Fibroblast of pulmonary artery (primary cell): ENCODE measurements at regions not wholly inside any gene's neighbourhood (a gene's known extent, or its start where the extent isn't known, plus 50 kb on each side); places are given as distances from the start of the nearest gene placed in this dataset.

ENCODE experiments used
- DNase-seq: peaks from one replicate; pipeline ENCODE4 v3.0.0-alpha.2; 2010; ENCODE audit warnings: low read depth
- H3K4me3 ChIP-seq: replicated peaks from 2 replicates; pipeline ENCODE4 v1.5.1; 2011; ENCODE audit warnings: low read depth, mild to moderate bottlenecking, control low read depth, low read length, moderate library complexity
- TF ChIP-seq, protein P1 (sequence below): IDR thresholded peaks from 2 replicates; pipeline ENCODE4 v1.5.1; 2011; ENCODE audit warnings: mild to moderate bottlenecking, control low read depth, low read length, inconsistent platforms; ENCODE audit errors: missing control alignments

DNA sequence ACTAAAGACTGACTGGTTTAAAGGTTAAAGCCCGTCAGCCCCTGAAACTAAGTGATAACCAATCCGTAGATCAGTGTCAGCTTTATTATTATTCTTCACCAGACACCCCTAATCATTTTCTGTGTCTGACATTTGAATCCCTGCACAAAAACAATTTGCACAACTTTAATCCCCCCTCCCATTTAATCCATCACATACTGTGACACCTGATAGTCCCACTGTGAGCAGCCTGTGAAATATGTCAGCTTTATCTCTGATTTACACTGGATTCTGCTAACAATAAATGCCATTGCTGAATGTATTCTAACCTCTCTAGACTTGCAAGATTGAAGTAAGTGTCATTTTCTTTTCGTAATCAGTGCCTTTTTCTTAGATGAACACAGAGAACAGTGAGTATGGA lies 2089.0 kb upstream of the RAG2 start:
- TF ChIP-seq, protein P1, sequence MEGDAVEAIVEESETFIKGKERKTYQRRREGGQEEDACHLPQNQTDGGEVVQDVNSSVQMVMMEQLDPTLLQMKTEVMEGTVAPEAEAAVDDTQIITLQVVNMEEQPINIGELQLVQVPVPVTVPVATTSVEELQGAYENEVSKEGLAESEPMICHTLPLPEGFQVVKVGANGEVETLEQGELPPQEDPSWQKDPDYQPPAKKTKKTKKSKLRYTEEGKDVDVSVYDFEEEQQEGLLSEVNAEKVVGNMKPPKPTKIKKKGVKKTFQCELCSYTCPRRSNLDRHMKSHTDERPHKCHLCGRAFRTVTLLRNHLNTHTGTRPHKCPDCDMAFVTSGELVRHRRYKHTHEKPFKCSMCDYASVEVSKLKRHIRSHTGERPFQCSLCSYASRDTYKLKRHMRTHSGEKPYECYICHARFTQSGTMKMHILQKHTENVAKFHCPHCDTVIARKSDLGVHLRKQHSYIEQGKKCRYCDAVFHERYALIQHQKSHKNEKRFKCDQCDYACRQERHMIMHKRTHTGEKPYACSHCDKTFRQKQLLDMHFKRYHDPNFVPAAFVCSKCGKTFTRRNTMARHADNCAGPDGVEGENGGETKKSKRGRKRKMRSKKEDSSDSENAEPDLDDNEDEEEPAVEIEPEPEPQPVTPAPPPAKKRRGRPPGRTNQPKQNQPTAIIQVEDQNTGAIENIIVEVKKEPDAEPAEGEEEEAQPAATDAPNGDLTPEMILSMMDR: no peak
- no peak for DNase-seq
- no peak overlapping the region for H3K4me3 ChIP-seq

DNA sequence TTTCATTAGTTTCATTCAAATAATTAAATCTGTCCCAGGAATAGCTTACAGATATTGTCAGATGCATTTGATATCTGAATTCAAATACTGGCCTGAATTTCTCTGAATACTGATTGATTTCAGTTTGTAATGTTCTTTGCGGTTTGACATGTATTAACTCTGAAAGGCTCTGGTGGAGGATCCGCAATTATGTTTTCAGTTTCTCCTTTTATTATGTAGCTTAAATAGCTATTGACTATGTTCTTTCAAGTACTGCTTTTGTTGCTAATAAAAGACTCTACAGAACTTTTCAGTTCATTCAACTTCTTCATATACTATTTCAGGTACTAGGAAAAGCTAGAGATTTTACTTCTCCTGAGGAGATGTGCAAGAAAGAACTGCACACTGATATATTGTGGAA lies 2085.4 kb upstream of the RAG2 start:
- TF ChIP-seq, protein P1: no peak
- DNase-seq: no peak
- H3K4me3 ChIP-seq: no peak overlapping the region

DNA sequence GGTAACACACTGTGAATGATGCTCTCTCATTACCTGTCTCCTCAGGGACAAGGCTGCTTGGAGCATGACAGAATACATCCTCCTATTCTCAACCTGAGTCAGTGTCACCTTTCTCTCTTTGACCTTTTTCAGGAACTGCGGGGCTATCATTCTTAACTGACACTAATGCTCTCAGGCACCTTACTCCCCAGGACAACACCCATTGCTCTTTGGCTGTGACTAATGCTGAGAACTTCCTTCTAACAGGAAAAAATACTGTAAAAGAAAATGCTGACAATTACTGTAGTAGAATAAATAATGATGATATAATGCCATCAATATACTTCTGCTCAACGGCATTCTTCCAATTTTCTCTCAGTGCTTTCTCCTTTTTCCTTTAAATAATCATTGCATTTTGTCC lies 2082.7 kb upstream of the RAG2 start:
- DNase-seq: no peak
- TF ChIP-seq, protein P1: no peak

GRCh38 chr11:38680166-38680565 lies 2082.1 kb upstream of the RAG2 start:
- no peak for DNase-seq
- TF ChIP-seq, protein P1: no peak
- no peak overlapping the region for H3K4me3 ChIP-seq

More for the DNA sequence above, 2082.7 kb upstream of the RAG2 start:
- no peak overlapping the region for H3K4me3 ChIP-seq

GRCh38 chr11:38672445-38672844 lies 2074.4 kb upstream of the RAG2 start:
- DNase-seq: no peak
- TF ChIP-seq, protein P1: no peak
- H3K4me3 ChIP-seq: no peak overlapping the region

GRCh38 chr11:38667359-38667758 lies 2069.3 kb upstream of the RAG2 start:
- DNase-seq: no peak
- TF ChIP-seq, protein P1: no peak
- no peak overlapping the region for H3K4me3 ChIP-seq

GRCh38 chr11:38648604-38649003 lies 2050.6 kb upstream of the RAG2 start:
- DNase-seq: no peak
- TF ChIP-seq, protein P1: no peak
- no peak overlapping the region for H3K4me3 ChIP-seq
